ENCODE measurements at regions not wholly inside any gene's neighbourhood (a gene's known extent, or its start where the extent isn't known, plus 50 kb on each side); places are given as distances from the start of the nearest gene placed in this dataset.
"Not testable (repeated sequence)": the region's sequence is repeated elsewhere in the genome, so short reads cannot be mapped to it uniquely, and the experiment has no call there.

DNA sequence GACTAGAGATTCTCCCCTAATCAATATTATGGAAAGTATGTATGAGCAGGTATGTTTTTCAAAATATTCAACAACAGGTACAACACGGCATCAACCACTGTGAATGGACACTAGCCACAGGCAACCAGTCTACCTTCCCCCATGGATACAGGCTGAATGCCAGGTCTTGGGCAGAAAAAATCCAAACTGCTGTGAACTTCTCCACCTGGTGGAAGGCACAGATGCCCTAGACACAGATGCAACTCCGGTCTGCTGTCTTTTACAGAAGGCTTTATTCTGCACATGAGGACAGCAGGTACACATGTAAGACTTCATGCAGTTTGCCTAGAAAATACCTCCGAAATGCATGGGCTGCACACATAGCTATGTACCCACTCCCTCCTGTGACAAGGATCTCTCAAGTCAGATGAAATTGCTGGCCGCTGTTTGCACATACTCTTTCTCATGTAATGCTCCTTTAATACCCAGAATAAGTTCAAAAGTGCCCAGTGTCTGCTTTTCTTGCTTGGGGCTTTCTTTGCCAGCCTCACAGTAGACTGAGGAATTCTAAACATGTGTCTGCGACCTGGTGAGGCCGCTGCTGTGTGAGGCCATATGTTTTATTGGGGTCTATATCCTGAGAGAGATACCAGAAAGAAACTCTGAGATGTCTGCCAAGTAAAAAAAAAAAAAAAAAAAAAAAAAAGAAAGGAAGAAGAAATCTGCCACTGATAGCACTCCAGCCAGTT, 325.9 kb downstream of the FOXO1 start:
- no peak for DNase-seq (ENCODE audit: low read depth)

DNA sequence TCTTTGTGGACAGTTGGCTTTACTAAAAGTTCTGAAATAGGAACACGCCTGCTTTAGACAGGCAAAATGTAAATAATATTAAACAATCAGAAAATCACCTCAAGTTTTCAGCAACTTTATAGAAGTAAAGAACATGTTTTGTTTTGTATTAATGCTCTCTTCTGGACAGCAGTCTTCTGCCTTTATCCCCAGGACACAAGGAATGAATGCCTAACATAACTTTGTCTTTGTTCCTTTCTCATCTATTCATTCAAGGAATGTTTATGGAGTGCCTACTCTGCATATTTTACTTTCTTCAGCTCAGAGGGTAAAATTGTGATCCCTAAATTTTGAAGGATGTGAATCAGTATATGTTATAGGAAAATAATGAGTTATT, 325.4 kb downstream of the FOXO1 start:
- DNase-seq (ENCODE audit: low read depth) = no peak

DNA sequence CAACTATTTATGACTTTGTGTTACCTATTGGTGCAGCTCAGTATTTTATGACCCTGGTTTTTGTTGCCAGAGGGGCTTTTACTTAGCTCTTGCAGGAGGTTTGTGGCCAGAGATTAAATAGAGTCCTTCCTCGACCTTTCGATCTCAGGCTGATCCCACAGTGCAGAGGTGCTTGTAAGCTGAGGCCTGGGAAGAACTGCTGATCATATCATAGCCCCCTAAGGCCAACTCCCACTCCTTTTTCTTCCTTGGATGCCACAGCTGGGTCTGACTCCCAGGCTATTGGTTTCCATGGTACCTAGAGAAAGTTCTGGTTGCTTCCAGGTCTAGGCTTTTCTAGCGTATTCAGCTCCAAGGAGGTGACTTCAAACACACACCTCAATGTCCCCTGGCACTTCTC, 324.9 kb downstream of the FOXO1 start:
- DNase-seq (ENCODE audit: low read depth) = no peak

DNA sequence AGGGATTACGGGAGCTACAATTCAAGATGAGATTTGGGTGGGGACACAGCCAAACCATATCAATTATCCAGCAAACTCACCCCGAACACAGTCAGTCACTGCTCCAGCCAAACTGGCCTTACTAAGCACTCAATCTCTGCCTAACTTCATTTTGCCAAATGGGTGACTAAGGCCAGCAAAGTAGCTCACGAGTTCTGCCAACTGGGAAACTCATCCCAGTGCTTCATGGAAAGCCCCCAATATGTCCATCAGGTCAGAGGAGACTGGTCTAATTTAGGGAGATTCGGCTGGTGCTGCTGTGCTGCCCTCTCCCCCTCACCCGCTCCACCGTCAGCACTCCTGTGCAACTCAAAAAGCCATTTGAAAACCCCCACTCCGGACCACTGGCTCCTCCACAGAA, 324.0 kb downstream of the FOXO1 start:
- no peak for DNase-seq (ENCODE audit: low read depth)

GRCh38 chr13:40342901-40343300, 323.5 kb downstream of the FOXO1 start:
- no peak for DNase-seq (ENCODE audit: low read depth)

GRCh38 chr13:40343550-40344269, 322.7 kb downstream of the FOXO1 start:
- DNase-seq (ENCODE audit: low read depth) = no peak

DNA sequence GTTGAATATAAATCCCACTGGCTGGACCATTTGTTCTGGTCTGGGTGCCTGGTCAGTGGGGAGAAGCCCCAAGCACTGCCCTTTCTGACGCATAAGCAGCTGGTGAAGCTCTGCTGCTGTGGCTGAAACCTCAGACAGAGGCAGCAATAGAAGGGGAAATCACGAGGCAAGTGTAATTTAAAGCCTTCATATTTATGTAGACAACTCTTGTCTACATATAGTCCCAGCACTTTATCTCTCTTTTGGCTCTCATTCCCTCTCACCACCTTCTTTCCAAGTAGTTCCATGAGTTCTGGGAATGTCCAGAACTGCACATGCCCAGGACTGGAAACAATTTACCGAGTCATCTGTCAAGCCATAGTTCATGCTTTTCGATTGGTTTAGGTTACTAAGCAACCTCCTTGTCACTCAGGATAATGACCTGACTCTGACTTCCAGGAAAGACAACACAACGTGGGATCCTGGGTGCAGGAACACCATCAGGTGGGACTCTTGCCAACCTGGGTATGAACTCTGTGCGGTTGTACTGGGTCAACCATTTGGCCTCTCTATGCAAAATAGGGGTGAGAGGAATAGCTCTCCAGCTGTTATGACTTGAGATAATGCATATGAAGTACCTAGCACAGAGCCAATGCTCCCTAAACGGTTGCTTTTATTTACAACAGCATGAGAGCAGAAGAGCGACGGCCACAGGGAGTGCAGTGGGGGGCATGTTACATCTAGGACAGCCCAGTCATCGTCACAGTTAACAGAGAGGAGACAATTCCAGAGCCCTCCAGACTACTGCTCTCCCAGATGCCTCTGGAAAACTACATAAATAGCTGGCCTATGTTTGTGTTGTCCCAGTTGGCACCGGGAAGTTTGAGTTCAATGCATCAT, 321.9 kb downstream of the FOXO1 start:
- no peak for DNase-seq (ENCODE audit: low read depth)

DNA sequence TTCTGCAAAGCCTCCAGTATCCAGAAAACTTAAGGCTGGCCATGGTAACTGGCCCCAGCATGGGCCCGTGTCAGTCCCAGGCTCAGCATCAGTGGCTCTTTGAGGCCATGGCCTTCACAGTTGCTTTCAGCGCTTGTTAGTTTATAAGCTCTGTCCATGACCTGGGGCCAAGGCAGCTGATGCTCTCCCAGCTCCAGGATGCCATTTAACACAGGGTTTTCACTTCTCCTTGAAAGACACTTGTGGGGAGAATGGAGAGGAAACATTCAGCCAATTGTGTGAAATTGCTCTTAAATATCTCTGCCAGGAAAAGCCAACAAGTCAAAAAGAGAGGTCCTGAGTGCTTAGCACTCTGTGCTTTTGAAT, 321.3 kb downstream of the FOXO1 start:
- no peak for DNase-seq (ENCODE audit: low read depth)

- DNase-seq (ENCODE audit: low read depth) = no peak
Observed at GRCh38 chr13:40345654-40346372, 320.6 kb downstream of the FOXO1 start.

DNA sequence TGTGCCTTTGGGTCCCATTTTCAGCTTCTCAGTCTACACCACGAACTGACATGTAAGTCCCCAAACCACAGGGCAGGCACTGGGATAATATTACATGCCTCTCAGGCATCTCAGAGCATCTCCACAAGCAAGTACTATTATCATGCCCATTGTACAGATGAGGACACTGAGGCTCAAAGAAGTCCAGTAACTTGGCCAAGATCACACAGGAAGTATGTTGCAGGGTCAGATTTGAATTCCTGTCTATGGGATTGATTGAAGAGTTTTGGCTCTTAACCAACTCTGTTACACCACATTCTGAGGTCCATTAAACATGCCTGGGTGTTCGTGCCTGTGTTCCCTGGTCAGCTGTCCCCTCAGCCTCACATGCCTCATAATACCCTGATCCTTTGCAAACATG, 319.8 kb downstream of the FOXO1 start:
- no peak for DNase-seq (ENCODE audit: low read depth)

- no peak for DNase-seq (ENCODE audit: low read depth)
Observed at GRCh38 chr13:40348096-40348679, 318.3 kb downstream of the FOXO1 start.

- no peak for DNase-seq (ENCODE audit: low read depth)
Observed at GRCh38 chr13:40350283-40350992, 316.0 kb downstream of the FOXO1 start.

GRCh38 chr13:40351537-40352379, 314.7 kb downstream of the FOXO1 start:
- no peak for DNase-seq (ENCODE audit: low read depth)

DNA sequence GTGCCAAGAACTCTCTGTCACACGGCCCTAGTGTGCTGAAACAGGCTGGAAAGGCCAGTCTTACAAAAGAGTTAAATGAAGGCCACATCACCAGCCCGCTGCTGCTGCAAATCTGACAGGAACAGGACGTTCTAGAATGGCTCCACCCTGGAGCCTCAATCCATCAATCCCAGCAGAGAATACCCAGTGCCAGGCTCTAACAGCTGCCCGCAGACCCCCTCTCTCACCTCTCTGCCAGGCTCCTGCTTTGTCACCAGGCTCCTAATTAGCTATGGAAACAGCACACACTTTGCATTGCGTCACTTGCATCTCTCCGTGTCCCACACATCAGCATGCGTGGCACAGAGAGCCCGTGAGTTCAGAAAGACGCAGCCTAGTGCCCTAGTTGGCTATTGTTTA, 314.1 kb downstream of the FOXO1 start:
- no peak for DNase-seq (ENCODE audit: low read depth)

DNA sequence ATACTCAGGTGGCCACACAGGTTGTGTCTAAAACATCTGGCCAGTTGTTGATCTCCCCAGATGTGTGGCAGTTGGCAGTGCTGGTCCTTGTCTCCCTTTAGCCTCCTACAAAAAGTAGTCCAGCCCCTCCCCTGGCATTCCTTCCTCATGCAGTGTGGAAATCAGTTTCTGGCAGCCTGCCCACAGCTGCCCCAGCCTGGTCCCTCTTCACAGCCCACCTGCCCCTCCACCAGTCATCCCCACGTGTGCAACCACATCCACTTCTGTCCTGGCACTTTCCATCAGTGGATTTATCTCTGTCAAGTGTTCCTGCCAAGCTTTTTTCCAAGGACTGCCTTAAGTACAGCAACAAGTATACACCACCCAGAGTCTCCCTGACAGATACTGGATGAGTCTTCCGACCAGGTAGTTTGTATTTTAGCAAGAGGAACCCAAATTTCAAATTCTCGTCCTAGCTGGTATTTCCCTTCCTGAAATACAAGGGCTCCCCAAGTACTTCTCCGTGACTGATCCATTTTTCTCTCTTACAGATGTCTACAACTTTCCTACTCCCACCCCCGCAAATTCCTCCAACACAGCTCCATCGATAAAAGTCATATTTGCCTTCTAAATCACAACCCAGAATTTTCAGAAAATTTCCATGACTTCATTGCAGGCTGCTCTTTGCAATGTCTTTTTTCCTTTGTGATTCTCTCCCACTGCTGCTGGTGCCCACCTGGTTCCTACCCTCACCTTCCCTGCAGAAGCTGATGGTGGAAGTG, 313.5 kb downstream of the FOXO1 start:
- DNase-seq (ENCODE audit: low read depth) = no peak

DNA sequence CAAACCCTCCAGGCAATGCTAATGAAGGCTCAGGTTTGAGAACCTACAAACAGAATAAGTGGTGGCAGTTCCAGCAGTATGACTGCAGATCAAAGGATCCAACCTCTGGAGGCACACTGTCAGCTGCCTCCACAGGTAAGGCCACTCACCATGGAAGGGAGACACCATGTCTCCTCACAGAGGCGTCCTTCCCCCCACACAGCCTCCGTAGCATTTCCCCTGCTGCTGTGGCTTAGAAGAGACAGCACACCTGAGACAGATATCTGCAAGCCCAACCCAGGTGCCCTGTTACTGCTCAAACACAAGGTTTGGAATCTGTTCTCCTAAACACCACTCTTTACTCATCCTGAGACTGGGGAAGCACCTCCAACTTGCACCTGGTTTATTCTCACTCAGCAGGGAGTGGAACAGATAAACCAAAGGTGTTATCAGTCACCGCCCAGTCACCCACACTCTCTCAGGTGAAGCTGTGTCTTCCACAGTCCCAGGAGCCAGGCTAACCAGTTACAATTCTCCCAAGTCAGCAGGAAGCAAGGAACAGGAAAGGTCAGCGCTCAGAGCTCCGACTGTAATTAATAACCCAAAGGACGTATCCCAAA, 311.2 kb downstream of the FOXO1 start:
- DNase-seq (ENCODE audit: low read depth) = no peak

- no peak for DNase-seq (ENCODE audit: low read depth)
Observed at GRCh38 chr13:40356011-40356410, 310.4 kb downstream of the FOXO1 start.

- DNase-seq (ENCODE audit: low read depth) = not testable (repeated sequence)
Observed at GRCh38 chr13:40356458-40356857, 310.0 kb downstream of the FOXO1 start.

GRCh38 chr13:40362502-40362901, 303.9 kb downstream of the FOXO1 start:
- DNase-seq (ENCODE audit: low read depth) = no peak

Measured in activated T-cell treated with anti-CD3 and anti-CD28 coated beads for 1 hour (primary cell).